LNCaP clone FGC (cell line): ENCODE measurements at regions not wholly inside any gene's neighbourhood (a gene's known extent, or its start where the extent isn't known, plus 50 kb on each side); places are given as distances from the start of the nearest gene placed in this dataset.
A peak's percentile ranks its signal among the peaks of the same experiment; 100 is the strongest.

Experiments used
- DNase-seq: peaks from one replicate; pipeline ENCODE4 v3.0.0-alpha.2; 2011; ENCODE audit warnings: low read depth
- H3K4me3 ChIP-seq: 2 replicates; pipeline ENCODE4 v1.5.1; 2011; ENCODE audit warnings: mild to moderate bottlenecking, low read depth, low read length, control low read depth
- TF ChIP-seq, protein P1 (sequence below): IDR thresholded peaks from 2 replicates; pipeline ENCODE4 v1.5.1; 2012; ENCODE audit warnings: mild to moderate bottlenecking; ENCODE audit not compliant: control insufficient read depth, insufficient read depth; ENCODE audit errors: extremely low read depth

- H3K4me3 ChIP-seq = no peak overlapping the region
- TF ChIP-seq, protein P1, sequence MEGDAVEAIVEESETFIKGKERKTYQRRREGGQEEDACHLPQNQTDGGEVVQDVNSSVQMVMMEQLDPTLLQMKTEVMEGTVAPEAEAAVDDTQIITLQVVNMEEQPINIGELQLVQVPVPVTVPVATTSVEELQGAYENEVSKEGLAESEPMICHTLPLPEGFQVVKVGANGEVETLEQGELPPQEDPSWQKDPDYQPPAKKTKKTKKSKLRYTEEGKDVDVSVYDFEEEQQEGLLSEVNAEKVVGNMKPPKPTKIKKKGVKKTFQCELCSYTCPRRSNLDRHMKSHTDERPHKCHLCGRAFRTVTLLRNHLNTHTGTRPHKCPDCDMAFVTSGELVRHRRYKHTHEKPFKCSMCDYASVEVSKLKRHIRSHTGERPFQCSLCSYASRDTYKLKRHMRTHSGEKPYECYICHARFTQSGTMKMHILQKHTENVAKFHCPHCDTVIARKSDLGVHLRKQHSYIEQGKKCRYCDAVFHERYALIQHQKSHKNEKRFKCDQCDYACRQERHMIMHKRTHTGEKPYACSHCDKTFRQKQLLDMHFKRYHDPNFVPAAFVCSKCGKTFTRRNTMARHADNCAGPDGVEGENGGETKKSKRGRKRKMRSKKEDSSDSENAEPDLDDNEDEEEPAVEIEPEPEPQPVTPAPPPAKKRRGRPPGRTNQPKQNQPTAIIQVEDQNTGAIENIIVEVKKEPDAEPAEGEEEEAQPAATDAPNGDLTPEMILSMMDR = no peak
- no peak for DNase-seq
These were observed 596.3 kb upstream of the ARPP21 start for GRCh38 chr3:35043040-35043439.

GRCh38 chr3:35044190-35044589, 595.1 kb upstream of the ARPP21 start:
- DNase-seq = no peak
- H3K4me3 ChIP-seq = no peak overlapping the region
- TF ChIP-seq, protein P1 = no peak

- TF ChIP-seq, protein P1 = no peak
- DNase-seq = no peak
- H3K4me3 ChIP-seq = no peak overlapping the region
These were observed 594.2 kb upstream of the ARPP21 start for GRCh38 chr3:35045118-35045517.

DNA sequence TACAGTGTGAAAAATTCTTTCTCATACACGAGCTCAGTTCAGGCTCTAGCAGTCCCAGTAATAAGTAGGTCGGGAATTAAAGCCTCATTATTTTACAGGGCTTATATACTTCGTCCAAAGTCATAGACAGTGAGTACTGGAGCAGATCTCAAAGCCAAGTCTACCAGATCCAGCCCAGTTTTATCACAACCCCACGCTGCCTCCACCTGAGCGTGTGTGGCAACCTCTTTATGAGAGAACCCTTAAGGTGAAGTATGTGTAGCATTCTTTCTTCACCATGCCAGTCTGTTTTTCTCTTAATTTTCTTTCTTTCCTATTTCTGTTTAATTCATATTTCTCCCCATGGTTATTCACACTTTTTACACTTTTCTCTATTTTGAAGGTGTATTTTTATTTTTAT, 574.6 kb upstream of the ARPP21 start:
- H3K4me3 ChIP-seq = no peak overlapping the region
- DNase-seq = no peak
- TF ChIP-seq, protein P1 = 0 out of 2 replicates have a peak, but pooled peaks have one; percentile 6

- H3K4me3 ChIP-seq = no peak overlapping the region
- no peak for DNase-seq
- TF ChIP-seq, protein P1 = no peak
These were observed 573.4 kb upstream of the ARPP21 start for GRCh38 chr3:35065891-35066290.

DNA sequence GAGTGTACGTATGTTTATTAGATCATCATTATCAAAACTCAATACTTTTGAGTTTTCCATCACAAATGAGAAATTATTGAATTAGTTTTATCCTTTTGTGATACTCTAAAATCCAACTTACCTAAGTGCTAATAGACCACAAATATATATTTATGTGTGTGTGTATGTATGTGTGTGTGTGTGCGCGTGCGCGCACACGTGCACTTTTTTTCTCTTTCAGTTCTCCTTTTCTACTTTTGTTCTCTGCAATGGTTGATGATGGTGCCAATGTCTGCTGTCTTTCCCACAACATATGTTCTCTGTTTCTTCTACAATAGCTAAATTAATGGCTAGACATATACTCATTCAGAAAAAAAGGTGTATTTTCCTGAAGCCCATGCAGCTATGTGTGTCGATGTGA, 571.6 kb upstream of the ARPP21 start:
- TF ChIP-seq, protein P1 = no peak
- no peak for DNase-seq
- H3K4me3 ChIP-seq = no peak overlapping the region

DNA sequence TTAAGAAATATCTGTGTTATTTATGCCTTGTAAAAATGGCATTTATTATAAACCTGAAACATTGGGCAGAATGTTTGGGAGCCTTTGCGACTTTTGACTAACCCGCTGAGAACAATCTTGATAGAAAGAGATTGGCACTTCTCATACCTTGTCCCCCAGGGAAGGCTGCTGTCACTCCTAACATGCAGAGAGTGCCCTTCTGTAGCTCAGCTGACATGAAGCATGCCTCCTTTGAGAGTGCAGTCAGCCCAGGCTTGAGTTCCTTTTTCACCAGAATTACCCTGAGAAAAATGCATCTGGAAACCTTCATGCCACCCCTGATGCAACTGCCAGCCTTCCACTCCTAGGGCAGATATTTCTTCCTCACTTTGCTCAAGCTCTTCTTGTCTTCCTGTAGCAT, 569.2 kb upstream of the ARPP21 start:
- TF ChIP-seq, protein P1 = no peak
- DNase-seq = no peak
- H3K4me3 ChIP-seq = no peak overlapping the region
